GM23338 (cell line): ENCODE measurements at regions not wholly inside any gene's neighbourhood (a gene's known extent, or its start where the extent isn't known, plus 50 kb on each side); places are given as distances from the start of the nearest gene placed in this dataset.

Experiments
- ATAC-seq: fragments of 200-7000 bp; cut with Tn5 transposase; 3 replicates; pipeline ENCODE4 v1.9.1; 2020
- DNase-seq: peaks from one replicate; pipeline ENCODE4 v3.0.0-alpha.2; 2015; ENCODE audit warnings: low spot score
- H2AFZ ChIP-seq: fragments of 200-600 bp; sonication (generic); 2 replicates; pipeline ENCODE4 v1.8.0; 2016; ENCODE audit warnings: antibody characterized with exemption, mild to moderate bottlenecking, moderate library complexity
- H3F3A ChIP-seq: fragments of 200-600 bp; sonication (generic); replicated peaks from 2 replicates; pipeline ENCODE4 v1.8.0; 2017; ENCODE audit warnings: antibody characterized with exemption, mixed run types, low read depth
- H3K27ac ChIP-seq: fragments of 200-600 bp; sonication (generic); 2 replicates; pipeline ENCODE4 v1.6.1; 2016; ENCODE audit warnings: low read depth
- H3K27me3 ChIP-seq: fragments of 200-600 bp; sonication (generic); 2 replicates; pipeline ENCODE4 v1.8.0; 2016; ENCODE audit warnings: mild to moderate bottlenecking, mixed run types, moderate library complexity; ENCODE audit not compliant: insufficient read depth
- H3K36me3 ChIP-seq: fragments of 200-600 bp; sonication (generic); 2 replicates; pipeline ENCODE4 v1.8.0; 2016; ENCODE audit warnings: mild to moderate bottlenecking; ENCODE audit not compliant: insufficient read depth
- H3K4me1 ChIP-seq: fragments of 200-600 bp; sonication (generic); 2 replicates; pipeline ENCODE4 v1.8.0; 2016; ENCODE audit warnings: mild to moderate bottlenecking, moderate library complexity; ENCODE audit not compliant: insufficient read depth
- H3K4me2 ChIP-seq: fragments of 200-600 bp; sonication (generic); 2 replicates; pipeline ENCODE4 v1.7.1; 2017; ENCODE audit warnings: mixed run types
- H3K4me3 ChIP-seq: fragments of 200-600 bp; sonication (generic); 2 replicates; pipeline ENCODE4 v1.6.1; 2016; ENCODE audit warnings: mixed run types
- H3K79me2 ChIP-seq: fragments of 200-600 bp; sonication (generic); replicated peaks from 2 replicates; pipeline ENCODE4 v1.8.0; 2017; ENCODE audit warnings: mild to moderate bottlenecking; ENCODE audit not compliant: insufficient read depth
- H3K9me2 ChIP-seq: fragments of 200-600 bp; sonication (generic); 2 replicates; pipeline ENCODE4 v1.8.0; 2017; ENCODE audit not compliant: insufficient read depth
- H4K20me1 ChIP-seq: fragments of 200-600 bp; sonication (generic); replicated peaks from 2 replicates; pipeline ENCODE4 v1.8.0; 2017; ENCODE audit warnings: mild to moderate bottlenecking; ENCODE audit not compliant: insufficient read depth
- H3K27ac Mint-ChIP-seq: 2 replicates; pipeline ENCODE4 v1.8.0; 2020; ENCODE audit warnings: inconsistent platforms, mild to moderate bottlenecking, moderate library complexity, mixed read lengths
- H3K27me3 Mint-ChIP-seq: 3 replicates; pipeline ENCODE4 v1.8.0; 2022; ENCODE audit warnings: low read depth, mild to moderate bottlenecking, moderate library complexity, mixed read lengths, inconsistent platforms; ENCODE audit not compliant: insufficient read depth, poor library complexity
- H3K36me3 Mint-ChIP-seq: 3 replicates; pipeline ENCODE4 v1.8.0; 2021; ENCODE audit warnings: low read depth, mild to moderate bottlenecking, inconsistent platforms, moderate library complexity, mixed read lengths
- H3K4me1 Mint-ChIP-seq: 3 replicates; pipeline ENCODE4 v1.8.0; 2020; ENCODE audit warnings: mild to moderate bottlenecking, inconsistent platforms, mixed read lengths
- H3K4me3 Mint-ChIP-seq: 3 replicates; pipeline ENCODE4 v1.8.0; 2021; ENCODE audit warnings: moderate library complexity, mild to moderate bottlenecking, inconsistent platforms, mixed read lengths
- H3K9me3 Mint-ChIP-seq: 3 replicates; pipeline ENCODE4 v1.8.0; 2020; ENCODE audit warnings: moderate library complexity, mild to moderate bottlenecking, inconsistent platforms, mixed read lengths
- CREB1 ChIP-seq: fragments of 250-450 bp; sonication (Bioruptor Pico); IDR thresholded peaks from 2 replicates; pipeline ENCODE4 v1.5.0; 2020; ENCODE audit warnings: low read depth, mild to moderate bottlenecking, moderate library complexity
- CTCF ChIP-seq, 2 experiments: fragments of 200-600 bp in 1 of 2; sonication (generic) in 1 of 2; conservative IDR thresholded peaks; 2 replicates each; pipeline versions ENCODE4 v1.5.1 to v1.6.1; 2016 to 2017; ENCODE audit warnings: antibody characterized with exemption in 2 of 2, low read depth in 2 of 2, mild to moderate bottlenecking in 2 of 2, moderate library complexity in 1 of 2
- ETS1 ChIP-seq: IDR thresholded peaks from 2 replicates; pipeline ENCODE4 v1.6.1; 2016; ENCODE audit warnings: antibody characterized with exemption
- EZH2 ChIP-seq: fragments of 200-600 bp; sonication (generic); IDR thresholded peaks from one replicate; pipeline ENCODE4 v1.8.0; 2017; ENCODE audit warnings: antibody characterized with exemption, mild to moderate bottlenecking, low read depth; ENCODE audit not compliant: unreplicated experiment
- EZH2phosphoT487 ChIP-seq: fragments of 200-600 bp; sonication (generic); IDR thresholded peaks from one replicate; pipeline ENCODE4 v1.8.1; 2018; ENCODE audit warnings: antibody characterized with exemption; ENCODE audit not compliant: unreplicated experiment
- JUNB ChIP-seq: IDR thresholded peaks from one replicate; pipeline ENCODE4 v1.6.1; 2016; ENCODE audit warnings: antibody characterized with exemption; ENCODE audit not compliant: unreplicated experiment
- NANOG ChIP-seq: IDR thresholded peaks from 2 replicates; pipeline ENCODE4 v1.6.1; 2016; ENCODE audit warnings: antibody characterized with exemption, borderline replicate concordance
- POLR2AphosphoS5 ChIP-seq: IDR thresholded peaks from 2 replicates; pipeline ENCODE4 v1.6.1; 2016; ENCODE audit warnings: antibody characterized with exemption, low read depth
- REST ChIP-seq: IDR thresholded peaks from one replicate; pipeline ENCODE4 v1.6.1; 2018; ENCODE audit warnings: antibody characterized with exemption; ENCODE audit not compliant: unreplicated experiment
- STAT1 ChIP-seq: IDR thresholded peaks from one replicate; pipeline ENCODE4 v1.6.1; 2016; ENCODE audit warnings: antibody characterized with exemption; ENCODE audit not compliant: unreplicated experiment
- ZNF114 ChIP-seq: fragments of 250-450 bp; sonication (Bioruptor Pico); IDR thresholded peaks from 2 replicates; pipeline ENCODE4 v1.5.0; 2020; ENCODE audit warnings: mild to moderate bottlenecking, moderate library complexity
- ZNF331 ChIP-seq: fragments of 250-450 bp; sonication (Bioruptor Pico); IDR thresholded peaks from 2 replicates; pipeline ENCODE4 v1.5.0; 2020; ENCODE audit warnings: low read depth, mild to moderate bottlenecking, moderate library complexity
- ZNF462 ChIP-seq: fragments of 250-450 bp; sonication (Bioruptor Pico); IDR thresholded peaks from 2 replicates; pipeline ENCODE4 v1.5.0; 2020; ENCODE audit warnings: mild to moderate bottlenecking, moderate library complexity

DNA sequence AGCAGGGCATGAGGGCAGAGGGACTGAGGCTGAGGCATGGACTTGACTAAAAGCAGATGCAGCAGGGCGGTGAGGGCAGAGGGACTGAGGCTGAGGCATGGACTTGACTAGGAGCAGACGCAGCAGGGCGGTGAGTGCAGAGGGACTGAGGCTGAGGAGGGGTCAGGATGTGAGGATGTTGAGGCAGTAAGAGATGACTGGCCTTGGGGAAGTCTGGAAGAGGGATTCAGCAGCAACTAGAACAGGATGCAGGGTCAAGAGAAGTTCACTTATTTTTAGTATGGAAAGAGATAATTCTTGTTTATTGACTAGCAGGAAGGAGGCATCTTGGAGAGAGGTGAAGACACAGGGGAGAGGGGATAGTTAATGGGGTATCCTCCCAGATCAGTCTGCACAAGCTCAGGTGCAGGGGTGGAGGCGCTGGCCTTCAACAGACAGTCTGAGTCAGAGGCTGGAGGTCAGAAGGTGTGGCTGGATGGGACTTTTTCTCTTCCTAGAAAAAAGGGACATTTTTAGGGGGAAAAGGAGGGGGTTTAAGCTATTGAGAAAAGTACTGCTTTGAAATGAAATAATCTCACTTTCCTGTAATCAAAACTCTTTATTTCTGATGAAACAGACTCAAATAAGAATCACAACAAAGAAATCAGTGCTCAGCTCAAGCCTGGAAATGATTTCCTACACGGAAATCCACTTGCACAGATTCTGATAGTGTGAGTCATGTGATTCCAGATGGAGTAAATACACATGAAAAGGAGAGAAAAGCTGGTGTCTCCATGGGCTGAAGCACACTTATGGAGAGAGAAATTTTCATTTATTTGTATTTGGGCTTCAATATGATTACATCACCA is 130.9 kb downstream of the PALM2AKAP2 start:
- Mint-ChIP-seq H3K36me3 (no peaks in the 10 kb centered on the region), H3K4me1 (peaks cover 14% of the 10 kb centered on the region), H3K4me3 (no peak overlapping the region), H3K9me3 (no peaks in the 10 kb centered on the region), H3K27ac (no peak overlapping the region), H3K27me3 (no peaks in the 10 kb centered on the region)
- Histone ChIP-seq H3K79me2 (no peaks in the 10 kb centered on the region), H3K4me3 (no peak overlapping the region), H2AFZ (no peak overlapping the region), H3K36me3 (no peaks in the 10 kb centered on the region), H3K4me2 (no peak overlapping the region; the same call in 1 of the 2 replicates), H3K27me3 (no peaks in the 10 kb centered on the region), H3K9me2 (peaks cover 8% of the 10 kb centered on the region), H3K27ac (no peak overlapping the region), H4K20me1 (no peaks in the 10 kb centered on the region), H3F3A (no peaks in the 10 kb centered on the region), H3K4me1 (peaks cover 28% of the 10 kb centered on the region)
- ATAC-seq (no peak), DNase-seq (no peak)
- TF ChIP-seq ZNF331 (CRISPR knock-in tag) (no peak), JUNB (no peak), CREB1 (no peak), ETS1 (no peak), NANOG (no peak), REST (no peak), EZH2 (no peak), ZNF114 (CRISPR knock-in tag) (no peak), STAT1 (no peak), EZH2phosphoT487 (no peak), ZNF462 (no peak), CTCF (conservative IDR thresholded peaks at IDR 0.05; ENCODE audit: low read depth in 2 of 2) (no peak), POLR2AphosphoS5 (no peak)
